GM23338 (cell line): ENCODE measurements at regions not wholly inside any gene's neighbourhood (a gene's known extent, or its start where the extent isn't known, plus 50 kb on each side); places are given as distances from the start of the nearest gene placed in this dataset.

ENCODE experiments used
- ATAC-seq: fragments of 200-7000 bp; cut with Tn5 transposase; 3 replicates; pipeline ENCODE4 v1.9.1; 2020
- DNase-seq: peaks from one replicate; pipeline ENCODE4 v3.0.0-alpha.2; 2015; ENCODE audit warnings: low spot score
- H2AFZ ChIP-seq: fragments of 200-600 bp; sonication (generic); 2 replicates; pipeline ENCODE4 v1.8.0; 2016; ENCODE audit warnings: antibody characterized with exemption, mild to moderate bottlenecking, moderate library complexity
- H3F3A ChIP-seq: fragments of 200-600 bp; sonication (generic); replicated peaks from 2 replicates; pipeline ENCODE4 v1.8.0; 2017; ENCODE audit warnings: antibody characterized with exemption, mixed run types, low read depth
- H3K27ac ChIP-seq: fragments of 200-600 bp; sonication (generic); 2 replicates; pipeline ENCODE4 v1.6.1; 2016; ENCODE audit warnings: low read depth
- H3K27me3 ChIP-seq: fragments of 200-600 bp; sonication (generic); 2 replicates; pipeline ENCODE4 v1.8.0; 2016; ENCODE audit warnings: mild to moderate bottlenecking, mixed run types, moderate library complexity; ENCODE audit not compliant: insufficient read depth
- H3K36me3 ChIP-seq: fragments of 200-600 bp; sonication (generic); 2 replicates; pipeline ENCODE4 v1.8.0; 2016; ENCODE audit warnings: mild to moderate bottlenecking; ENCODE audit not compliant: insufficient read depth
- H3K4me1 ChIP-seq: fragments of 200-600 bp; sonication (generic); 2 replicates; pipeline ENCODE4 v1.8.0; 2016; ENCODE audit warnings: mild to moderate bottlenecking, moderate library complexity; ENCODE audit not compliant: insufficient read depth
- H3K4me2 ChIP-seq: fragments of 200-600 bp; sonication (generic); 2 replicates; pipeline ENCODE4 v1.7.1; 2017; ENCODE audit warnings: mixed run types
- H3K4me3 ChIP-seq: fragments of 200-600 bp; sonication (generic); 2 replicates; pipeline ENCODE4 v1.6.1; 2016; ENCODE audit warnings: mixed run types
- H3K79me2 ChIP-seq: fragments of 200-600 bp; sonication (generic); replicated peaks from 2 replicates; pipeline ENCODE4 v1.8.0; 2017; ENCODE audit warnings: mild to moderate bottlenecking; ENCODE audit not compliant: insufficient read depth
- H3K9me2 ChIP-seq: fragments of 200-600 bp; sonication (generic); 2 replicates; pipeline ENCODE4 v1.8.0; 2017; ENCODE audit not compliant: insufficient read depth
- H4K20me1 ChIP-seq: fragments of 200-600 bp; sonication (generic); replicated peaks from 2 replicates; pipeline ENCODE4 v1.8.0; 2017; ENCODE audit warnings: mild to moderate bottlenecking; ENCODE audit not compliant: insufficient read depth
- H3K27ac Mint-ChIP-seq: 2 replicates; pipeline ENCODE4 v1.8.0; 2020; ENCODE audit warnings: inconsistent platforms, mild to moderate bottlenecking, moderate library complexity, mixed read lengths
- H3K27me3 Mint-ChIP-seq: 3 replicates; pipeline ENCODE4 v1.8.0; 2022; ENCODE audit warnings: low read depth, mild to moderate bottlenecking, moderate library complexity, mixed read lengths, inconsistent platforms; ENCODE audit not compliant: insufficient read depth, poor library complexity
- H3K36me3 Mint-ChIP-seq: 3 replicates; pipeline ENCODE4 v1.8.0; 2021; ENCODE audit warnings: low read depth, mild to moderate bottlenecking, inconsistent platforms, moderate library complexity, mixed read lengths
- H3K4me1 Mint-ChIP-seq: 3 replicates; pipeline ENCODE4 v1.8.0; 2020; ENCODE audit warnings: mild to moderate bottlenecking, inconsistent platforms, mixed read lengths
- H3K4me3 Mint-ChIP-seq: 3 replicates; pipeline ENCODE4 v1.8.0; 2021; ENCODE audit warnings: moderate library complexity, mild to moderate bottlenecking, inconsistent platforms, mixed read lengths
- H3K9me3 Mint-ChIP-seq: 3 replicates; pipeline ENCODE4 v1.8.0; 2020; ENCODE audit warnings: moderate library complexity, mild to moderate bottlenecking, inconsistent platforms, mixed read lengths
- TF ChIP-seq, protein P1 (sequence below): fragments of 250-450 bp; sonication (Bioruptor Pico); IDR thresholded peaks from 2 replicates; pipeline ENCODE4 v1.5.0; 2020; ENCODE audit warnings: mild to moderate bottlenecking, moderate library complexity
- TF ChIP-seq, protein P2 (sequence below), 2 experiments: fragments of 200-600 bp in 1 of 2; sonication (generic) in 1 of 2; conservative IDR thresholded peaks; 2 replicates each; pipeline versions ENCODE4 v1.5.1 to v1.6.1; 2016 to 2017; ENCODE audit warnings: antibody characterized with exemption in 2 of 2, low read depth in 2 of 2, mild to moderate bottlenecking in 2 of 2, moderate library complexity in 1 of 2

DNA sequence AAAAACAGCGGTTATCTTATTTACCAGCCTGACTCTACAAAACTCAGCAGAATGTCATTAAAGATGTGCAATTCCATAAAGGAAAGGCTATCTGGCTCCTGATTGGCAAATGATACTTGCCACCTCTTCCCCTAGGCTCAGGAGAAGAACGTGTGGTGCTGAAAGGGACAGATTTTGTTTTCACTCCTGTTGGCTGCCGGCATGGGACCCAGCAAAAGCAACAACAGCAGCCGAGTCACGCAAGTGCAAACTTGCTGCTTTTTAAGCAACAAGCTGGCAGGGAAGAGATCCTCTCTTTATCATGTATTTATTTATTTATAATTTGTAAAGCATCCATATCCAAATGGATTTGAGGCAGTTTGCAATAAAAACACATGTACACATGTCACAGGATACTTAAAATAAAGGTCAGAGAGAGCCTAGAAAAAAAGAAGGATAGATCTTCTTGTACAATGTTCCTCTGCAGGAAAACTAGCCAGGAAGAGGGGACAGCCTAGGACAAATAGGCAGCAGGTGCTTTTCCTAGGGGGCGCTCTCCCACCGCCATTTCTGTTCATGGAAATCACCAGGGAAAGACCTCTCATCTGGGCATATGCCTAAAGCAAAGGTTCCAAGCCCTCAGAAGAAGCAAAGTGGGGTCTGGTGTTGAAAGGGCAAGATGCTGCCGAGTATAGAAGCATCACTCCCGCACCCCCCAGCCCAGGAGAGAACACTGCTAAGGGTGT, 799.3 kb downstream of the BCL11A start:
- H3K4me3 ChIP-seq, result no peak overlapping the region
- H3K27me3 ChIP-seq, result no peaks in the 10 kb centered on the region
- H3K79me2 ChIP-seq, result no peaks in the 10 kb centered on the region
- H4K20me1 ChIP-seq, result no peaks in the 10 kb centered on the region
- H3K9me3 Mint-ChIP-seq, result no peaks in the 10 kb centered on the region
- DNase-seq (peak; percentile 73), ATAC-seq (peak; percentile 75)
- peaks cover 2% of the 10 kb centered on the region; the same call in 2 of the 3 replicates for H3K4me1 Mint-ChIP-seq
- no peak overlapping the region for H3K27ac ChIP-seq
- no peaks in the 10 kb centered on the region for H3K36me3 Mint-ChIP-seq
- no peaks in the 10 kb centered on the region for H3K36me3 ChIP-seq
- H3K4me2 ChIP-seq, result no peak overlapping the region
- no peaks in the 10 kb centered on the region for H3K4me1 ChIP-seq
- 0 out of 2 replicates have a peak overlapping the region, but pooled peaks have one; percentile 40 for H2AFZ ChIP-seq
- no peak overlapping the region for H3K4me3 Mint-ChIP-seq
- TF ChIP-seq, protein P1, sequence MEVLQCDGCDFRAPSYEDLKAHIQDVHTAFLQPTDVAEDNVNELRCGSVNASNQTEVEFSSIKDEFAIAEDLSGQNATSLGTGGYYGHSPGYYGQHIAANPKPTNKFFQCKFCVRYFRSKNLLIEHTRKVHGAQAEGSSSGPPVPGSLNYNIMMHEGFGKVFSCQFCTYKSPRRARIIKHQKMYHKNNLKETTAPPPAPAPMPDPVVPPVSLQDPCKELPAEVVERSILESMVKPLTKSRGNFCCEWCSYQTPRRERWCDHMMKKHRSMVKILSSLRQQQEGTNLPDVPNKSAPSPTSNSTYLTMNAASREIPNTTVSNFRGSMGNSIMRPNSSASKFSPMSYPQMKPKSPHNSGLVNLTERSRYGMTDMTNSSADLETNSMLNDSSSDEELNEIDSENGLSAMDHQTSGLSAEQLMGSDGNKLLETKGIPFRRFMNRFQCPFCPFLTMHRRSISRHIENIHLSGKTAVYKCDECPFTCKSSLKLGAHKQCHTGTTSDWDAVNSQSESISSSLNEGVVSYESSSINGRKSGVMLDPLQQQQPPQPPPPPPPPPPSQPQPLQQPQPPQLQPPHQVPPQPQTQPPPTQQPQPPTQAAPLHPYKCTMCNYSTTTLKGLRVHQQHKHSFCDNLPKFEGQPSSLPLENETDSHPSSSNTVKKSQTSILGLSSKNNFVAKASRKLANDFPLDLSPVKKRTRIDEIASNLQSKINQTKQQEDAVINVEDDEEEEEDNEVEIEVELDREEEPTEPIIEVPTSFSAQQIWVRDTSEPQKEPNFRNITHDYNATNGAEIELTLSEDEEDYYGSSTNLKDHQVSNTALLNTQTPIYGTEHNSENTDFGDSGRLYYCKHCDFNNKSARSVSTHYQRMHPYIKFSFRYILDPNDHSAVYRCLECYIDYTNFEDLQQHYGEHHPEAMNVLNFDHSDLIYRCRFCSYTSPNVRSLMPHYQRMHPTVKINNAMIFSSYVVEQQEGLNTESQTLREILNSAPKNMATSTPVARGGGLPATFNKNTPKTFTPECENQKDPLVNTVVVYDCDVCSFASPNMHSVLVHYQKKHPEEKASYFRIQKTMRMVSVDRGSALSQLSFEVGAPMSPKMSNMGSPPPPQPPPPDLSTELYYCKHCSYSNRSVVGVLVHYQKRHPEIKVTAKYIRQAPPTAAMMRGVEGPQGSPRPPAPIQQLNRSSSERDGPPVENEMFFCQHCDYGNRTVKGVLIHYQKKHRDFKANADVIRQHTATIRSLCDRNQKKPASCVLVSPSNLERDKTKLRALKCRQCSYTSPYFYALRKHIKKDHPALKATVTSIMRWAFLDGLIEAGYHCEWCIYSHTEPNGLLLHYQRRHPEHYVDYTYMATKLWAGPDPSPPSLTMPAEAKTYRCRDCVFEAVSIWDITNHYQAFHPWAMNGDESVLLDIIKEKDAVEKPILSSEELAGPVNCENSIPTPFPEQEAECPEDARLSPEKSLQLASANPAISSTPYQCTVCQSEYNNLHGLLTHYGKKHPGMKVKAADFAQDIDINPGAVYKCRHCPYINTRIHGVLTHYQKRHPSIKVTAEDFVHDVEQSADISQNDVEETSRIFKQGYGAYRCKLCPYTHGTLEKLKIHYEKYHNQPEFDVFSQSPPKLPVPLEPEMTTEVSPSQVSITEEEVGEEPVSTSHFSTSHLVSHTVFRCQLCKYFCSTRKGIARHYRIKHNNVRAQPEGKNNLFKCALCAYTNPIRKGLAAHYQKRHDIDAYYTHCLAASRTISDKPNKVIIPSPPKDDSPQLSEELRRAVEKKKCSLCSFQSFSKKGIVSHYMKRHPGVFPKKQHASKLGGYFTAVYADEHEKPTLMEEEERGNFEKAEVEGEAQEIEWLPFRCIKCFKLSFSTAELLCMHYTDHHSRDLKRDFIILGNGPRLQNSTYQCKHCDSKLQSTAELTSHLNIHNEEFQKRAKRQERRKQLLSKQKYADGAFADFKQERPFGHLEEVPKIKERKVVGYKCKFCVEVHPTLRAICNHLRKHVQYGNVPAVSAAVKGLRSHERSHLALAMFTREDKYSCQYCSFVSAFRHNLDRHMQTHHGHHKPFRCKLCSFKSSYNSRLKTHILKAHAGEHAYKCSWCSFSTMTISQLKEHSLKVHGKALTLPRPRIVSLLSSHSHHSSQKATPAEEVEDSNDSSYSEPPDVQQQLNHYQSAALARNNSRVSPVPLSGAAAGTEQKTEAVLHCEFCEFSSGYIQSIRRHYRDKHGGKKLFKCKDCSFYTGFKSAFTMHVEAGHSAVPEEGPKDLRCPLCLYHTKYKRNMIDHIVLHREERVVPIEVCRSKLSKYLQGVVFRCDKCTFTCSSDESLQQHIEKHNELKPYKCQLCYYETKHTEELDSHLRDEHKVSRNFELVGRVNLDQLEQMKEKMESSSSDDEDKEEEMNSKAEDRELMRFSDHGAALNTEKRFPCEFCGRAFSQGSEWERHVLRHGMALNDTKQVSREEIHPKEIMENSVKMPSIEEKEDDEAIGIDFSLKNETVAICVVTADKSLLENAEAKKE (CRISPR knock-in tag), result no peak
- TF ChIP-seq, protein P2, sequence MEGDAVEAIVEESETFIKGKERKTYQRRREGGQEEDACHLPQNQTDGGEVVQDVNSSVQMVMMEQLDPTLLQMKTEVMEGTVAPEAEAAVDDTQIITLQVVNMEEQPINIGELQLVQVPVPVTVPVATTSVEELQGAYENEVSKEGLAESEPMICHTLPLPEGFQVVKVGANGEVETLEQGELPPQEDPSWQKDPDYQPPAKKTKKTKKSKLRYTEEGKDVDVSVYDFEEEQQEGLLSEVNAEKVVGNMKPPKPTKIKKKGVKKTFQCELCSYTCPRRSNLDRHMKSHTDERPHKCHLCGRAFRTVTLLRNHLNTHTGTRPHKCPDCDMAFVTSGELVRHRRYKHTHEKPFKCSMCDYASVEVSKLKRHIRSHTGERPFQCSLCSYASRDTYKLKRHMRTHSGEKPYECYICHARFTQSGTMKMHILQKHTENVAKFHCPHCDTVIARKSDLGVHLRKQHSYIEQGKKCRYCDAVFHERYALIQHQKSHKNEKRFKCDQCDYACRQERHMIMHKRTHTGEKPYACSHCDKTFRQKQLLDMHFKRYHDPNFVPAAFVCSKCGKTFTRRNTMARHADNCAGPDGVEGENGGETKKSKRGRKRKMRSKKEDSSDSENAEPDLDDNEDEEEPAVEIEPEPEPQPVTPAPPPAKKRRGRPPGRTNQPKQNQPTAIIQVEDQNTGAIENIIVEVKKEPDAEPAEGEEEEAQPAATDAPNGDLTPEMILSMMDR (conservative IDR thresholded peaks at IDR 0.05; ENCODE audit: low read depth in 2 of 2), result peak; percentile 77 to 82
- no peaks in the 10 kb centered on the region for H3F3A ChIP-seq
- H3K27ac Mint-ChIP-seq, result no peak overlapping the region
- H3K27me3 Mint-ChIP-seq, result no peaks in the 10 kb centered on the region
- peaks cover 6% of the 10 kb centered on the region for H3K9me2 ChIP-seq

DNA sequence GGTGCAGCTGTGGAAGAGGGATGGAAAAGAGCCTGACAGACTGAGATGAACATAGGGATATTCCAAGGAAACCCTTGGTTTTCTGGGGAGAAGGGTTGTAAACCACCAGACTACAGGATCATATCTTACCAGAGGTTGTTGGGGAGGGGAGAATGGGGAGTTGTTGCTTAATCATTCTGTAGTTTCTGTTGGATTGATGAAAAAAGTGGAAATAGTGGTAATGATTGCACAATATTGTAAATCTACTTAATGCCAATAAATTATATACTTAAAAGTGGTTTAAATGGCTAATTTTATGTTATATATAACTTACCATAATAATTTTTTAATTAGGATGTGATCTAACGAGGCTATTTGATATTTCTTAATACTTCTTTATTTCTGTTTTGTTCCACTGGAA, 800.9 kb downstream of the BCL11A start:
- no peaks in the 10 kb centered on the region for H4K20me1 ChIP-seq
- H3K9me3 Mint-ChIP-seq, result no peaks in the 10 kb centered on the region
- no peaks in the 10 kb centered on the region for H3K79me2 ChIP-seq
- H3K36me3 Mint-ChIP-seq, result no peaks in the 10 kb centered on the region
- no peak overlapping the region for H3K27ac ChIP-seq
- no peaks in the 10 kb centered on the region for H3K27me3 ChIP-seq
- H3F3A ChIP-seq, result no peaks in the 10 kb centered on the region
- no peaks in the 10 kb centered on the region for H3K4me1 ChIP-seq
- H3K4me2 ChIP-seq, result no peak overlapping the region
- H3K4me3 Mint-ChIP-seq, result no peak overlapping the region
- no peak overlapping the region for H3K4me3 ChIP-seq
- ATAC-seq (no peak), DNase-seq (no peak)
- peaks cover 6% of the 10 kb centered on the region for H3K9me2 ChIP-seq
- no peaks in the 10 kb centered on the region for H3K36me3 ChIP-seq
- peaks cover 2% of the 10 kb centered on the region; the same call in 2 of the 3 replicates for H3K4me1 Mint-ChIP-seq
- no peak overlapping the region for H3K27ac Mint-ChIP-seq
- no peak overlapping the region; the same call in 1 of the 2 replicates for H2AFZ ChIP-seq
- no peaks in the 10 kb centered on the region for H3K27me3 Mint-ChIP-seq
- TF ChIP-seq, protein P1 (CRISPR knock-in tag), result no peak
